K562 (cell line): ENCODE measurements at regions not wholly inside any gene's neighbourhood (a gene's known extent, or its start where the extent isn't known, plus 50 kb on each side); places are given as distances from the start of the nearest gene placed in this dataset.

ENCODE experiments used
- ARID4B ChIP-seq: sonication (generic); formaldehyde crosslinking; IDR thresholded peaks from 2 replicates; pipeline ENCODE4 v1.8.0; 2022; ENCODE audit warnings: mild to moderate bottlenecking, missing genetic modification reagents
- ASH1L ChIP-seq: fragments of 450-650 bp; IDR thresholded peaks from 2 replicates; pipeline ENCODE4 v1.6.1; 2018; ENCODE audit warnings: borderline replicate concordance, mild to moderate bottlenecking, low read depth; ENCODE audit not compliant: partially characterized antibody
- CTCF ChIP-seq, 3 experiments: IDR thresholded peaks in 2 of 3; conservative IDR thresholded peaks in 1 of 3; 2 replicates each; pipeline ENCODE4 v1.5.1; 2011 to 2012; ENCODE audit warnings: low read length in 3 of 3, mild to moderate bottlenecking in 3 of 3, control low read depth in 2 of 3, improper control_type of control experiment in 1 of 3, inconsistent platforms in 1 of 3, low read depth in 1 of 3, mixed read lengths in 1 of 3, moderate library complexity in 1 of 3; ENCODE audit not compliant: insufficient read depth in 2 of 3
- E2F8 ChIP-seq: fragments of 450-650 bp; IDR thresholded peaks from 2 replicates; pipeline ENCODE4 v1.7.1; 2018; ENCODE audit warnings: mild to moderate bottlenecking, low read depth; ENCODE audit not compliant: partially characterized antibody
- EGR1 ChIP-seq: fragments of 450-650 bp; conservative IDR thresholded peaks from 2 replicates; pipeline ENCODE4 v1.6.1; 2017; ENCODE audit warnings: mild to moderate bottlenecking
- ETS2 ChIP-seq: IDR thresholded peaks from 2 replicates; pipeline ENCODE4 v1.6.1; 2016; ENCODE audit warnings: borderline replicate concordance, missing genetic modification characterization, mild to moderate bottlenecking, moderate library complexity, missing compliant biosample characterization; ENCODE audit not compliant: poor library complexity, severe bottlenecking
- HDAC2 ChIP-seq: fragments of 450-650 bp; IDR thresholded peaks from 2 replicates; pipeline ENCODE4 v1.6.1; 2016; ENCODE audit warnings: mild to moderate bottlenecking
- JUNB ChIP-seq: fragments of 450-650 bp; formaldehyde crosslinking; conservative IDR thresholded peaks from 2 replicates; pipeline ENCODE4 v1.4.0; 2020; ENCODE audit warnings: mild to moderate bottlenecking
- KDM2B ChIP-seq: fragments of 250-450 bp; sonication (Bioruptor Pico); IDR thresholded peaks from 2 replicates; pipeline ENCODE4 v1.8.0; 2021; ENCODE audit warnings: mild to moderate bottlenecking, moderate library complexity
- POLR2A ChIP-seq: fragments of 450-650 bp; conservative IDR thresholded peaks from 2 replicates; pipeline ENCODE4 v1.6.1; 2016
- RNF219 ChIP-seq: fragments of 250-450 bp; sonication (Bioruptor Pico); IDR thresholded peaks from 2 replicates; pipeline ENCODE4 v1.5.0; 2022; ENCODE audit warnings: mild to moderate bottlenecking
- SREBF1 ChIP-seq: fragments of 150-350 bp; IDR thresholded peaks from 2 replicates; pipeline ENCODE4 v1.6.1; 2014; ENCODE audit warnings: antibody characterized with exemption, low read depth, low read length, borderline replicate concordance
- TAF15 ChIP-seq: fragments of 200-400 bp; formaldehyde crosslinking; IDR thresholded peaks from 2 replicates; pipeline ENCODE4 v1.6.1; 2017; ENCODE audit warnings: mild to moderate bottlenecking, low read depth, low read length, moderate library complexity
- ZBTB2 ChIP-seq: fragments of 450-650 bp; IDR thresholded peaks from 2 replicates; pipeline ENCODE4 v1.6.1; 2016; ENCODE audit warnings: antibody characterized with exemption
- ZNF583 ChIP-seq: fragments of 250-450 bp; sonication (Bioruptor Pico); IDR thresholded peaks from 2 replicates; pipeline ENCODE4 v1.4.0; 2020
- ZNF780A ChIP-seq: fragments of 250-450 bp; sonication (Bioruptor Pico); IDR thresholded peaks from 2 replicates; pipeline ENCODE4 v1.5.0; 2021; ENCODE audit warnings: mild to moderate bottlenecking

- TF ChIP-seq E2F8 = no peak
- no peak for TF ChIP-seq KDM2B (CRISPR knock-in tag)
- TF ChIP-seq ETS2 (tag) = no peak
- TF ChIP-seq HDAC2 = 0 out of 2 replicates have a peak, but pooled peaks have one; percentile 34
- no peak for TF ChIP-seq ASH1L
- no peak for TF ChIP-seq EGR1
- no peak for TF ChIP-seq TAF15
- no peak for TF ChIP-seq ARID4B (CRISPR knock-in tag)
- TF ChIP-seq JUNB (CRISPR knock-in tag) = no peak
- TF ChIP-seq SREBF1 = no peak
- TF ChIP-seq ZNF780A (CRISPR knock-in tag) = no peak
- no peak for TF ChIP-seq RNF219 (CRISPR knock-in tag)
- no peak for TF ChIP-seq CTCF (IDR thresholded peaks at IDR 0.05 in 2 of 3, conservative IDR thresholded peaks at IDR 0.05 in 1 of 3; ENCODE audit: insufficient read depth in 2 of 3, low read depth in 1 of 3, low read length in 3 of 3)
- TF ChIP-seq ZBTB2 = no peak
- no peak for TF ChIP-seq POLR2A
- TF ChIP-seq ZNF583 = no peak
Observed at GRCh38 chrX:15947648-15948317, 93.2 kb upstream of the AP1S2 start (continued).
